ENCODE measurements at regions not wholly inside any gene's neighbourhood (a gene's known extent, or its start where the extent isn't known, plus 50 kb on each side); places are given as distances from the start of the nearest gene placed in this dataset.

DNA sequence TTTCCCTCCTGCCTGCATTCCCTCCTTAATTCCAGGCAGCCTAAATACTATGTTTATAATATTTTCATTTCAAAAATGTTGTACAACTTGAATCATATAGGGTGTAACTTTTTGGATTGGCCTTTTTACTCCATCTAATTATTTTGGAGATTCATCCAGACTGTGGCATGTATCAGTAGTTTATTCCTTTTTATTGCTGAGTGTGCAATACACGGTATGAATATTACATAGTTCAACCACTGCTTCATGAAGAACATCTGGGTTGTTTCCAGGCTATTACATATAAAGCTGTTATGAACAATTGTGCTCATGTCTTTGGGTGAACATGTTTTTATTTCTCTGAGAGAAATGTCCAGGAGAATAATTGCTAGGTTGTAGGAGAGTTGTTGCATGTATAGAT lies 253.5 kb upstream of the SLC35B3 start:
- H3K4me3 ChIP-seq (ENCODE audit: low read depth, low read length): no peak overlapping the region
- TF ChIP-seq, protein P1, sequence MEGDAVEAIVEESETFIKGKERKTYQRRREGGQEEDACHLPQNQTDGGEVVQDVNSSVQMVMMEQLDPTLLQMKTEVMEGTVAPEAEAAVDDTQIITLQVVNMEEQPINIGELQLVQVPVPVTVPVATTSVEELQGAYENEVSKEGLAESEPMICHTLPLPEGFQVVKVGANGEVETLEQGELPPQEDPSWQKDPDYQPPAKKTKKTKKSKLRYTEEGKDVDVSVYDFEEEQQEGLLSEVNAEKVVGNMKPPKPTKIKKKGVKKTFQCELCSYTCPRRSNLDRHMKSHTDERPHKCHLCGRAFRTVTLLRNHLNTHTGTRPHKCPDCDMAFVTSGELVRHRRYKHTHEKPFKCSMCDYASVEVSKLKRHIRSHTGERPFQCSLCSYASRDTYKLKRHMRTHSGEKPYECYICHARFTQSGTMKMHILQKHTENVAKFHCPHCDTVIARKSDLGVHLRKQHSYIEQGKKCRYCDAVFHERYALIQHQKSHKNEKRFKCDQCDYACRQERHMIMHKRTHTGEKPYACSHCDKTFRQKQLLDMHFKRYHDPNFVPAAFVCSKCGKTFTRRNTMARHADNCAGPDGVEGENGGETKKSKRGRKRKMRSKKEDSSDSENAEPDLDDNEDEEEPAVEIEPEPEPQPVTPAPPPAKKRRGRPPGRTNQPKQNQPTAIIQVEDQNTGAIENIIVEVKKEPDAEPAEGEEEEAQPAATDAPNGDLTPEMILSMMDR (IDR thresholded peaks at IDR 0.05; ENCODE audit: low read depth, low read length, missing control alignments): no peak
- no peak for DNase-seq (ENCODE audit: low read depth)
- in situ Hi-C loops (cut with HindIII; ENCODE audit: low sequenced_read_pairs): no loop called here

GRCh38 chr6:8686077-8686476 lies 250.7 kb upstream of the SLC35B3 start:
- DNase-seq (ENCODE audit: low read depth): no peak
- TF ChIP-seq, protein P1 (IDR thresholded peaks at IDR 0.05; ENCODE audit: low read depth, low read length, missing control alignments): no peak
- no peak overlapping the region for H3K4me3 ChIP-seq (ENCODE audit: low read depth, low read length)
- in situ Hi-C loops (cut with HindIII; ENCODE audit: low sequenced_read_pairs): no loop called here

GRCh38 chr6:8683204-8683603 lies 247.9 kb upstream of the SLC35B3 start:
- DNase-seq (ENCODE audit: low read depth): no peak
- H3K4me3 ChIP-seq (ENCODE audit: low read depth, low read length): no peak overlapping the region
- in situ Hi-C loops (cut with HindIII; ENCODE audit: low sequenced_read_pairs): no loop called here
- TF ChIP-seq, protein P1 (IDR thresholded peaks at IDR 0.05; ENCODE audit: low read depth, low read length, missing control alignments): no peak

- TF ChIP-seq, protein P1 (IDR thresholded peaks at IDR 0.05; ENCODE audit: low read depth, low read length, missing control alignments): no peak
- in situ Hi-C loops (cut with HindIII; ENCODE audit: low sequenced_read_pairs): no loop called here
- DNase-seq (ENCODE audit: low read depth): no peak
- no peak overlapping the region for H3K4me3 ChIP-seq (ENCODE audit: low read depth, low read length)
These were observed 244.5 kb upstream of the SLC35B3 start for GRCh38 chr6:8679823-8680222.

DNA sequence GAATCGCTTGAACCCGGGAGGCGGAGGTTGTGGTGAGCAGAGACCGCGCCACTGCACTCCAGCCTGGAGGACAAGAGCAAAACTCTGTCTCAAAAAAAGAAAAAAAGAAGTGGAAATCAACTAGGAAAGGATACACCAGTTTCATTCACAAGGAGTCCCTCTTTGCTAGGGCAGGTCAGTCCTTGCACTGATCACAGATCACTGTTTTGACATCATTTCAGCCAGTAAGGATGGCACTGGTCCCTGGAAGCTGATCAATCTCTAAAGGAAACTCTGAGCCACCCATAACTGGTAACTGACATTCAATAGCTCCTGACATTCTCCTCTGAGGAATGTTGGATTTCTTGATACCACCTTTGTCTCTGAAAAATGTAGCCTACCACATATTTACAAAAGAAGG lies 243.1 kb upstream of the SLC35B3 start:
- TF ChIP-seq, protein P1 (IDR thresholded peaks at IDR 0.05; ENCODE audit: low read depth, low read length, missing control alignments): no peak
- no peak overlapping the region for H3K4me3 ChIP-seq (ENCODE audit: low read depth, low read length)
- no peak for DNase-seq (ENCODE audit: low read depth)
- in situ Hi-C loops (cut with HindIII; ENCODE audit: low sequenced_read_pairs): no loop called here

- in situ Hi-C loops (cut with HindIII; ENCODE audit: low sequenced_read_pairs): no loop called here
- no peak for DNase-seq (ENCODE audit: low read depth)
- TF ChIP-seq, protein P1 (IDR thresholded peaks at IDR 0.05; ENCODE audit: low read depth, low read length, missing control alignments): no peak
- H3K4me3 ChIP-seq (ENCODE audit: low read depth, low read length): no peak overlapping the region
These were observed 238.8 kb upstream of the SLC35B3 start for GRCh38 chr6:8674126-8674525.

- DNase-seq (ENCODE audit: low read depth): no peak
- in situ Hi-C loops (cut with HindIII; ENCODE audit: low sequenced_read_pairs): no loop called here
- H3K4me3 ChIP-seq (ENCODE audit: low read depth, low read length): no peak overlapping the region
- TF ChIP-seq, protein P1 (IDR thresholded peaks at IDR 0.05; ENCODE audit: low read depth, low read length, missing control alignments): no peak
These were observed 237.5 kb upstream of the SLC35B3 start for GRCh38 chr6:8672882-8673281.
